WTC11 (cell line): ENCODE measurements at regions not wholly inside any gene's neighbourhood (a gene's known extent, or its start where the extent isn't known, plus 50 kb on each side); places are given as distances from the start of the nearest gene placed in this dataset.

ENCODE experiments used
- ATAC-seq: fragments of 200-7000 bp; cut with Tn5 transposase; 2 replicates; pipeline ENCODE4 v1.10.0; 2021; ENCODE audit warnings: mild to moderate bottlenecking, moderate library complexity
- CTCF ChIA-PET: fragments of 300-600 bp; sonication (Branson Sonifier 250); formaldehyde crosslinking; loops from one replicate; lab custom pipeline; 2021; ENCODE audit warnings: antibody characterized with exemption; lab: Charles Lee
- POLR2A ChIA-PET: fragments of 350-600 bp; sonication (Branson Sonifier 250); formaldehyde crosslinking; loops from one replicate; lab custom pipeline; 2021; ENCODE audit warnings: antibody characterized with exemption; lab: Charles Lee
- DNase-seq: peaks from one replicate; pipeline ENCODE4 v3.0.0; 2021; ENCODE audit warnings: low spot score
- H3K27ac Mint-ChIP-seq: 2 replicates; pipeline ENCODE4 v1.8.0; 2021; ENCODE audit warnings: mixed read lengths
- H3K27me3 Mint-ChIP-seq: 2 replicates; pipeline ENCODE4 v1.8.0; 2021; ENCODE audit warnings: low read depth, mild to moderate bottlenecking, moderate library complexity, mixed read lengths
- H3K36me3 Mint-ChIP-seq: 2 replicates; pipeline ENCODE4 v1.8.0; 2021; ENCODE audit warnings: mixed read lengths
- H3K4me1 Mint-ChIP-seq: 2 replicates; pipeline ENCODE4 v1.8.0; 2022; ENCODE audit warnings: mixed read lengths
- H3K4me3 Mint-ChIP-seq: 2 replicates; pipeline ENCODE4 v1.8.0; 2021; ENCODE audit warnings: mild to moderate bottlenecking, moderate library complexity, mixed read lengths
- H3K9me3 Mint-ChIP-seq: 2 replicates; pipeline ENCODE4 v1.8.0; 2021; ENCODE audit warnings: mixed read lengths
- ATF1 ChIP-seq: sonication (generic); formaldehyde crosslinking; IDR thresholded peaks from 2 replicates; pipeline ENCODE4 v1.8.1; 2023; ENCODE audit warnings: mild to moderate bottlenecking, moderate library complexity, missing genetic modification reagents
- CBFB ChIP-seq: sonication (generic); formaldehyde crosslinking; IDR thresholded peaks from 2 replicates; pipeline ENCODE4 v1.8.1; 2022; ENCODE audit warnings: mild to moderate bottlenecking, low read depth, missing genetic modification reagents
- ELF4 ChIP-seq: sonication (generic); formaldehyde crosslinking; IDR thresholded peaks from 2 replicates; pipeline ENCODE4 v1.8.1; 2022; ENCODE audit warnings: low read depth, mild to moderate bottlenecking, moderate library complexity, missing genetic modification reagents
- ESRRA ChIP-seq: sonication (generic); formaldehyde crosslinking; IDR thresholded peaks from 2 replicates; pipeline ENCODE4 v1.8.1; 2022; ENCODE audit warnings: mild to moderate bottlenecking, missing genetic modification reagents, borderline replicate concordance
- FOXJ3 ChIP-seq: sonication (generic); formaldehyde crosslinking; IDR thresholded peaks from 2 replicates; pipeline ENCODE4 v1.9.0; 2021; ENCODE audit warnings: missing genetic modification reagents, mild to moderate bottlenecking, borderline replicate concordance
- FOXK1 ChIP-seq: sonication (generic); formaldehyde crosslinking; IDR thresholded peaks from 2 replicates; pipeline ENCODE4 v1.8.0; 2022; ENCODE audit warnings: mild to moderate bottlenecking, moderate library complexity, missing genetic modification reagents
- FOXP1 ChIP-seq: sonication (generic); formaldehyde crosslinking; IDR thresholded peaks from 2 replicates; pipeline ENCODE4 v1.8.0; 2022; ENCODE audit warnings: missing genetic modification reagents, mild to moderate bottlenecking, moderate library complexity, borderline replicate concordance
- GABPB1 ChIP-seq: sonication (generic); formaldehyde crosslinking; IDR thresholded peaks from 2 replicates; pipeline ENCODE4 v1.8.1; 2023; ENCODE audit warnings: mild to moderate bottlenecking, missing genetic modification reagents
- IRF2 ChIP-seq: sonication (generic); formaldehyde crosslinking; IDR thresholded peaks from 2 replicates; pipeline ENCODE4 v1.8.0; 2022; ENCODE audit warnings: low read depth, missing genetic modification reagents, borderline replicate concordance
- JUN ChIP-seq: sonication (generic); formaldehyde crosslinking; IDR thresholded peaks from 2 replicates; pipeline ENCODE4 v1.8.0; 2023; ENCODE audit warnings: mild to moderate bottlenecking, missing genetic modification reagents
- KAT7 ChIP-seq: sonication (generic); formaldehyde crosslinking; IDR thresholded peaks from 2 replicates; pipeline ENCODE4 v1.8.1; 2023; ENCODE audit warnings: missing genetic modification reagents, mild to moderate bottlenecking, borderline replicate concordance
- NFATC4 ChIP-seq: fragments of 250-450 bp; sonication (Bioruptor Pico); IDR thresholded peaks from 2 replicates; pipeline ENCODE4 v1.9.0; 2021; ENCODE audit warnings: mild to moderate bottlenecking
- SP1 ChIP-seq: sonication (generic); formaldehyde crosslinking; conservative IDR thresholded peaks from 2 replicates; pipeline ENCODE4 v1.8.1; 2022; ENCODE audit warnings: missing genetic modification reagents
- ZNF317 ChIP-seq: sonication (generic); formaldehyde crosslinking; IDR thresholded peaks from 2 replicates; pipeline ENCODE4 v1.8.1; 2023; ENCODE audit warnings: low read depth, mild to moderate bottlenecking, moderate library complexity, missing genetic modification reagents, borderline replicate concordance
- TF ChIP-seq, protein P1 (sequence below): sonication (generic); formaldehyde crosslinking; IDR thresholded peaks from 2 replicates; pipeline ENCODE4 v1.8.0; 2022; ENCODE audit warnings: mild to moderate bottlenecking, missing genetic modification reagents
- TF ChIP-seq, protein P2 (sequence below): fragments of 200-600 bp; IDR thresholded peaks from 2 replicates; pipeline ENCODE4 v1.8.0; 2022; ENCODE audit warnings: antibody characterized with exemption
- TF ChIP-seq, protein P3 (sequence below): sonication (generic); formaldehyde crosslinking; IDR thresholded peaks from 2 replicates; pipeline ENCODE4 v1.8.1; 2023; ENCODE audit warnings: mild to moderate bottlenecking, missing genetic modification reagents, borderline replicate concordance
- TF ChIP-seq, protein P4 (sequence below): fragments of 250-450 bp; sonication (Bioruptor Pico); IDR thresholded peaks from 2 replicates; pipeline ENCODE4 v1.9.0; 2021; ENCODE audit warnings: mild to moderate bottlenecking
- TF ChIP-seq, protein P5 (sequence below): sonication (generic); formaldehyde crosslinking; IDR thresholded peaks from 2 replicates; pipeline ENCODE4 v1.8.0; 2022; ENCODE audit warnings: mild to moderate bottlenecking, missing genetic modification reagents

DNA sequence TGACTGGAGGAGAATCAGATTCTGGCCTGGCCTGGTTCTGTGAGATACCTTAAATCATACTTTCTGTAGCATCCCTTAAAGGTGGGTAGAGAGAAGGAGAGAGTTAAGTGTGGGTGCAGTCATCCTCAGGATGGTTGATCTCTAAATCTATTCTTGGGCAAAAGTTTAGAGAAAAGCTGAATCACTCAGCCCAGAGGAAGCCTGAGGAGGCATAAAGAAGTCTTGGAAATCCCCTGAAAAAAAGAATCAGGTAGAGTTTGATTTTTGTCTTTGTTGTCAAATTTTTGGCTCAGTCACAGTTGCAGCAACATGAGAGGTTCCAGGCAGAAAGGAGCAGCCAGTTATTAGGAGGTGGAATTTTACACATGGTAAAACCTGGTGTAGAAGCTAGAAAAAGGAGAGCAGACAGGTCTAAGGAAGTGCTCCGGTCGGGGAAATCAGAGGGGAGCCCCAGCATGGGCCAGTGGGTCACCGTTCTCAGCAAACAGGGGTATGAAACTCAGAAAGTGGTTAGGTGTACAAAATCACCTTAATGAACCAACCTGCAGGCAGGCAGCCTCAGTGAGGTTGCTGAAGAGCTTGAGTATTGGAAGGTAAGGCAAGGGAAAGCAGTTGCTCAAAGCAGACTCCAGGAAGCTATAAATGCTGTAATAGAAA lies 116.2 kb upstream of the CNTLN start:
- ChIA-PET CTCF (interaction anchor here (1.0 kb wide), 1 partner anchor 108 kb away, joined by 3 read pairs; no protein-coding TSS in a partner anchor), POLR2A (interaction anchor here (0.5 kb wide), 1 partner anchor 9 kb away, joined by 6 read pairs; no protein-coding TSS in a partner anchor)
- TF ChIP-seq, protein P1, sequence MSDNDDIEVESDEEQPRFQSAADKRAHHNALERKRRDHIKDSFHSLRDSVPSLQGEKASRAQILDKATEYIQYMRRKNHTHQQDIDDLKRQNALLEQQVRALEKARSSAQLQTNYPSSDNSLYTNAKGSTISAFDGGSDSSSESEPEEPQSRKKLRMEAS (CRISPR knock-in tag): 0 out of 2 replicates have a peak, but pooled peaks have one; percentile 3
- no peak for TF ChIP-seq FOXP1
- Mint-ChIP-seq H3K4me1 (peaks cover 10% of the 10 kb centered on the region), H3K27me3 (no peaks in the 10 kb centered on the region; the same call in 1 of the 2 replicates), H3K4me3 (no peak overlapping the region), H3K36me3 (peaks cover under 1% of the 10 kb centered on the region; the same call in 1 of the 2 replicates), H3K9me3 (peaks cover under 1% of the 10 kb centered on the region; the same call in 1 of the 2 replicates), H3K27ac (no peak overlapping the region)
- DNase-seq (no peak), ATAC-seq (no peak)

DNA sequence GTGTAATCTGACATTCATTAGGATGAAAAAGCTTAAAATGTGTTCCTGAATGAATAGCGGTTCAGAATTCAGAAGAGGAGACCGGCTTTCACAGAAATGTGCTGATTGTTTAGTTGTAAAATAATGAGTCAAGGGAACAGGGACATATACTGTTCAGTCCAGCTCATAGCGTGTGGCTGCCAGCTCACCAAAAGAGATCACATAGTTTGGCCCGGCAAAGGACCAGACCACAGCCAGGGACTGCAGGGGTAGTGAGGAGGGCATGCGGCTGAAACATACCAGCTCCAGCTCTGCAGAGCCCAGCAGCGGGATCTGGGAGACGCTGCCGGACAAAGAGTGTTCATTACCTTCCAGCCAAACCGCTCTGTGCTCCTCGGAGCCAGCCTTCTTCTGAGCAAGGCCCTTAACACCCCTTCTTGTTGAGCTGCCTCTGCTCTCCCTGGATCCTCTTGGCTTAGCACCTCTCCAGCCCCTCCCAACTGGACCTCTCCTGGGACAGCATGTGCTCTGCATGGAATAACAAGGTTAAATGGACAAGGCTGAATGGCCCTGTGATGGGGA lies 116.8 kb upstream of the CNTLN start:
- TF ChIP-seq FOXK1 (CRISPR knock-in tag) (no peak), CBFB (CRISPR knock-in tag) (no peak), KAT7 (no peak), ZNF317 (no peak), ELF4 (CRISPR knock-in tag) (no peak)
- TF ChIP-seq, protein P1 (CRISPR knock-in tag): peak; percentile 48; the same call in 1 of the 2 replicates
- TF ChIP-seq, protein P2, sequence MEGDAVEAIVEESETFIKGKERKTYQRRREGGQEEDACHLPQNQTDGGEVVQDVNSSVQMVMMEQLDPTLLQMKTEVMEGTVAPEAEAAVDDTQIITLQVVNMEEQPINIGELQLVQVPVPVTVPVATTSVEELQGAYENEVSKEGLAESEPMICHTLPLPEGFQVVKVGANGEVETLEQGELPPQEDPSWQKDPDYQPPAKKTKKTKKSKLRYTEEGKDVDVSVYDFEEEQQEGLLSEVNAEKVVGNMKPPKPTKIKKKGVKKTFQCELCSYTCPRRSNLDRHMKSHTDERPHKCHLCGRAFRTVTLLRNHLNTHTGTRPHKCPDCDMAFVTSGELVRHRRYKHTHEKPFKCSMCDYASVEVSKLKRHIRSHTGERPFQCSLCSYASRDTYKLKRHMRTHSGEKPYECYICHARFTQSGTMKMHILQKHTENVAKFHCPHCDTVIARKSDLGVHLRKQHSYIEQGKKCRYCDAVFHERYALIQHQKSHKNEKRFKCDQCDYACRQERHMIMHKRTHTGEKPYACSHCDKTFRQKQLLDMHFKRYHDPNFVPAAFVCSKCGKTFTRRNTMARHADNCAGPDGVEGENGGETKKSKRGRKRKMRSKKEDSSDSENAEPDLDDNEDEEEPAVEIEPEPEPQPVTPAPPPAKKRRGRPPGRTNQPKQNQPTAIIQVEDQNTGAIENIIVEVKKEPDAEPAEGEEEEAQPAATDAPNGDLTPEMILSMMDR: no peak
- TF ChIP-seq, protein P3, sequence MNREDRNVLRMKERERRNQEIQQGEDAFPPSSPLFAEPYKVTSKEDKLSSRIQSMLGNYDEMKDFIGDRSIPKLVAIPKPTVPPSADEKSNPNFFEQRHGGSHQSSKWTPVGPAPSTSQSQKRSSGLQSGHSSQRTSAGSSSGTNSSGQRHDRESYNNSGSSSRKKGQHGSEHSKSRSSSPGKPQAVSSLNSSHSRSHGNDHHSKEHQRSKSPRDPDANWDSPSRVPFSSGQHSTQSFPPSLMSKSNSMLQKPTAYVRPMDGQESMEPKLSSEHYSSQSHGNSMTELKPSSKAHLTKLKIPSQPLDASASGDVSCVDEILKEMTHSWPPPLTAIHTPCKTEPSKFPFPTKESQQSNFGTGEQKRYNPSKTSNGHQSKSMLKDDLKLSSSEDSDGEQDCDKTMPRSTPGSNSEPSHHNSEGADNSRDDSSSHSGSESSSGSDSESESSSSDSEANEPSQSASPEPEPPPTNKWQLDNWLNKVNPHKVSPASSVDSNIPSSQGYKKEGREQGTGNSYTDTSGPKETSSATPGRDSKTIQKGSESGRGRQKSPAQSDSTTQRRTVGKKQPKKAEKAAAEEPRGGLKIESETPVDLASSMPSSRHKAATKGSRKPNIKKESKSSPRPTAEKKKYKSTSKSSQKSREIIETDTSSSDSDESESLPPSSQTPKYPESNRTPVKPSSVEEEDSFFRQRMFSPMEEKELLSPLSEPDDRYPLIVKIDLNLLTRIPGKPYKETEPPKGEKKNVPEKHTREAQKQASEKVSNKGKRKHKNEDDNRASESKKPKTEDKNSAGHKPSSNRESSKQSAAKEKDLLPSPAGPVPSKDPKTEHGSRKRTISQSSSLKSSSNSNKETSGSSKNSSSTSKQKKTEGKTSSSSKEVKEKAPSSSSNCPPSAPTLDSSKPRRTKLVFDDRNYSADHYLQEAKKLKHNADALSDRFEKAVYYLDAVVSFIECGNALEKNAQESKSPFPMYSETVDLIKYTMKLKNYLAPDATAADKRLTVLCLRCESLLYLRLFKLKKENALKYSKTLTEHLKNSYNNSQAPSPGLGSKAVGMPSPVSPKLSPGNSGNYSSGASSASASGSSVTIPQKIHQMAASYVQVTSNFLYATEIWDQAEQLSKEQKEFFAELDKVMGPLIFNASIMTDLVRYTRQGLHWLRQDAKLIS (CRISPR knock-in tag): no peak
- Mint-ChIP-seq H3K4me1 (peaks cover 10% of the 10 kb centered on the region), H3K36me3 (no peaks in the 10 kb centered on the region), H3K27ac (no peak overlapping the region), H3K9me3 (no peaks in the 10 kb centered on the region), H3K4me3 (no peak overlapping the region), H3K27me3 (no peaks in the 10 kb centered on the region; the same call in 1 of the 2 replicates)
- POLR2A ChIA-PET: interaction anchor here (0.5 kb wide), 1 partner anchor 10 kb away, joined by 6 read pairs; no protein-coding TSS in a partner anchor
- DNase-seq (no peak), ATAC-seq (peak; percentile 41; the same call in 1 of the 2 replicates)
- CTCF ChIA-PET: interaction anchor here (1.0 kb wide), 1 partner anchor 109 kb away, joined by 3 read pairs; no protein-coding TSS in a partner anchor

DNA sequence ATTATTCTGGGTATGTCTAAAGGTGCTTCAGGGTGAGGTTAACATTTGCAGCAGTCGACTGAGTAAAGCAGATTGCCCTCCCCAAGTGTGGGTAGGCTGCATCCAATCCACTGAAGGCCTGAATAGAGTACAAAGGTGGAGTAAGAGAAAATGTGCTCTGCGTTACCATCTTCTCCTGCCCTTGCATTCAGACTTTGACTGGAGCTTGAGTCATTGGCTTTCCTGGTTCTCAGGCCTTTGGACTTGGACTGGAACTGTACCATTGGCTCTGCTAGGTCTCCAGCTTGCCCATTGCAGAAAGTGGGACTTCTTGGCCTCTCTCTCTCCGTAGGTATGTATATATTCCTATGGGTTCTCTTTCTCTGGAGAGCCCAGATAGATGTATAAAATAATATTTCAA lies 120.9 kb upstream of the CNTLN start:
- H3K27ac Mint-ChIP-seq: no peak overlapping the region
- ChIA-PET POLR2A (no interaction called here), CTCF (no interaction called here)
- no peaks in the 10 kb centered on the region for H3K36me3 Mint-ChIP-seq
- no peaks in the 10 kb centered on the region for H3K9me3 Mint-ChIP-seq
- H3K27me3 Mint-ChIP-seq: no peaks in the 10 kb centered on the region
- ATAC-seq (no peak), DNase-seq (no peak)
- H3K4me1 Mint-ChIP-seq: peaks cover 7% of the 10 kb centered on the region
- H3K4me3 Mint-ChIP-seq: no peak overlapping the region
- TF ChIP-seq, protein P4, sequence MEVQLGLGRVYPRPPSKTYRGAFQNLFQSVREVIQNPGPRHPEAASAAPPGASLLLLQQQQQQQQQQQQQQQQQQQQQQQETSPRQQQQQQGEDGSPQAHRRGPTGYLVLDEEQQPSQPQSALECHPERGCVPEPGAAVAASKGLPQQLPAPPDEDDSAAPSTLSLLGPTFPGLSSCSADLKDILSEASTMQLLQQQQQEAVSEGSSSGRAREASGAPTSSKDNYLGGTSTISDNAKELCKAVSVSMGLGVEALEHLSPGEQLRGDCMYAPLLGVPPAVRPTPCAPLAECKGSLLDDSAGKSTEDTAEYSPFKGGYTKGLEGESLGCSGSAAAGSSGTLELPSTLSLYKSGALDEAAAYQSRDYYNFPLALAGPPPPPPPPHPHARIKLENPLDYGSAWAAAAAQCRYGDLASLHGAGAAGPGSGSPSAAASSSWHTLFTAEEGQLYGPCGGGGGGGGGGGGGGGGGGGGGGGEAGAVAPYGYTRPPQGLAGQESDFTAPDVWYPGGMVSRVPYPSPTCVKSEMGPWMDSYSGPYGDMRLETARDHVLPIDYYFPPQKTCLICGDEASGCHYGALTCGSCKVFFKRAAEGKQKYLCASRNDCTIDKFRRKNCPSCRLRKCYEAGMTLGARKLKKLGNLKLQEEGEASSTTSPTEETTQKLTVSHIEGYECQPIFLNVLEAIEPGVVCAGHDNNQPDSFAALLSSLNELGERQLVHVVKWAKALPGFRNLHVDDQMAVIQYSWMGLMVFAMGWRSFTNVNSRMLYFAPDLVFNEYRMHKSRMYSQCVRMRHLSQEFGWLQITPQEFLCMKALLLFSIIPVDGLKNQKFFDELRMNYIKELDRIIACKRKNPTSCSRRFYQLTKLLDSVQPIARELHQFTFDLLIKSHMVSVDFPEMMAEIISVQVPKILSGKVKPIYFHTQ (CRISPR knock-in tag): no peak
- TF ChIP-seq IRF2 (CRISPR knock-in tag): no peak
- no peak for TF ChIP-seq GABPB1 (CRISPR knock-in tag)
- TF ChIP-seq FOXP1: no peak
- TF ChIP-seq ZNF317: no peak
- TF ChIP-seq SP1 (CRISPR knock-in tag): no peak
- no peak for TF ChIP-seq NFATC4
- no peak for TF ChIP-seq FOXJ3
- TF ChIP-seq JUN: no peak
- TF ChIP-seq ATF1 (CRISPR knock-in tag): no peak
- TF ChIP-seq ESRRA (CRISPR knock-in tag): no peak
- TF ChIP-seq, protein P5, sequence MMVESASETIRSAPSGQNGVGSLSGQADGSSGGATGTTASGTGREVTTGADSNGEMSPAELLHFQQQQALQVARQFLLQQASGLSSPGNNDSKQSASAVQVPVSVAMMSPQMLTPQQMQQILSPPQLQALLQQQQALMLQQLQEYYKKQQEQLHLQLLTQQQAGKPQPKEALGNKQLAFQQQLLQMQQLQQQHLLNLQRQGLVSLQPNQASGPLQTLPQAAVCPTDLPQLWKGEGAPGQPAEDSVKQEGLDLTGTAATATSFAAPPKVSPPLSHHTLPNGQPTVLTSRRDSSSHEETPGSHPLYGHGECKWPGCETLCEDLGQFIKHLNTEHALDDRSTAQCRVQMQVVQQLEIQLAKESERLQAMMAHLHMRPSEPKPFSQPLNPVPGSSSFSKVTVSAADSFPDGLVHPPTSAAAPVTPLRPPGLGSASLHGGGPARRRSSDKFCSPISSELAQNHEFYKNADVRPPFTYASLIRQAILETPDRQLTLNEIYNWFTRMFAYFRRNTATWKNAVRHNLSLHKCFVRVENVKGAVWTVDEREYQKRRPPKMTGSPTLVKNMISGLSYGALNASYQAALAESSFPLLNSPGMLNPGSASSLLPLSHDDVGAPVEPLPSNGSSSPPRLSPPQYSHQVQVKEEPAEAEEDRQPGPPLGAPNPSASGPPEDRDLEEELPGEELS: no peak
